ENCODE measurements at regions not wholly inside any gene's neighbourhood (a gene's known extent, or its start where the extent isn't known, plus 50 kb on each side); places are given as distances from the start of the nearest gene placed in this dataset.

DNA sequence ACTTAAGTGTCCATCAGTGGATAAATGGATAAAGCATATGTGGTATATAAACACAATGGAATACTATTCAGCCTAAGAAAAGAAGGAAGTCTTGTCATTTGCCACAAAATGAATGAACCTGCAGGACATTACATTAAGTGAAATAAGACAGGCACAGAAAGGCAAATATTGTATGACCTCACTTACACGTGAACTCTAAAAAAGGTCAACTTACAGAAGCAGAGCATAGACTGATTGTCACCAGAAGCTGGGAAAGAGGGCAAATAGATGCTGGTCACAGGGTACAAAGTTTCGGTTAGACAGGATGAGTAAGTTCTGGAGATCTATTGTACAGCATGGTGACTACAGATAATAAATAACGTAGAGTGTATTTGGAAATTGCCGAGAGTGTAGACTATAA lies 247.7 kb downstream of the RAB28 start:
- TF ChIP-seq, protein P1, sequence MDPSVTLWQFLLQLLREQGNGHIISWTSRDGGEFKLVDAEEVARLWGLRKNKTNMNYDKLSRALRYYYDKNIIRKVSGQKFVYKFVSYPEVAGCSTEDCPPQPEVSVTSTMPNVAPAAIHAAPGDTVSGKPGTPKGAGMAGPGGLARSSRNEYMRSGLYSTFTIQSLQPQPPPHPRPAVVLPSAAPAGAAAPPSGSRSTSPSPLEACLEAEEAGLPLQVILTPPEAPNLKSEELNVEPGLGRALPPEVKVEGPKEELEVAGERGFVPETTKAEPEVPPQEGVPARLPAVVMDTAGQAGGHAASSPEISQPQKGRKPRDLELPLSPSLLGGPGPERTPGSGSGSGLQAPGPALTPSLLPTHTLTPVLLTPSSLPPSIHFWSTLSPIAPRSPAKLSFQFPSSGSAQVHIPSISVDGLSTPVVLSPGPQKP (IDR thresholded peaks at IDR 0.05; ENCODE audit: borderline replicate concordance, low read depth, low read length), result no peak
- TF ChIP-seq POLR2A (IDR thresholded peaks at IDR 0.05; ENCODE audit: low read depth, low read length) (no peak), SMC3 (IDR thresholded peaks at IDR 0.05; ENCODE audit: low read depth, low read length) (no peak), MAZ (IDR thresholded peaks at IDR 0.05; ENCODE audit: borderline replicate concordance, low read depth, low read length) (no peak), NFE2L2 (IDR thresholded peaks at IDR 0.05; ENCODE audit: low read depth, low read length) (no peak), RAD21 (IDR thresholded peaks at IDR 0.05; ENCODE audit: low read length) (no peak), CEBPB (IDR thresholded peaks at IDR 0.05; ENCODE audit: low read depth, low read length) (no peak), RCOR1 (IDR thresholded peaks at IDR 0.05; ENCODE audit: insufficient replicate concordance, low read length) (no peak), MAFK (IDR thresholded peaks at IDR 0.05; ENCODE audit: low read depth, low read length) (no peak), RFX5 (IDR thresholded peaks at IDR 0.05; ENCODE audit: low read depth, low read length) (no peak)
- TF ChIP-seq, protein P2, sequence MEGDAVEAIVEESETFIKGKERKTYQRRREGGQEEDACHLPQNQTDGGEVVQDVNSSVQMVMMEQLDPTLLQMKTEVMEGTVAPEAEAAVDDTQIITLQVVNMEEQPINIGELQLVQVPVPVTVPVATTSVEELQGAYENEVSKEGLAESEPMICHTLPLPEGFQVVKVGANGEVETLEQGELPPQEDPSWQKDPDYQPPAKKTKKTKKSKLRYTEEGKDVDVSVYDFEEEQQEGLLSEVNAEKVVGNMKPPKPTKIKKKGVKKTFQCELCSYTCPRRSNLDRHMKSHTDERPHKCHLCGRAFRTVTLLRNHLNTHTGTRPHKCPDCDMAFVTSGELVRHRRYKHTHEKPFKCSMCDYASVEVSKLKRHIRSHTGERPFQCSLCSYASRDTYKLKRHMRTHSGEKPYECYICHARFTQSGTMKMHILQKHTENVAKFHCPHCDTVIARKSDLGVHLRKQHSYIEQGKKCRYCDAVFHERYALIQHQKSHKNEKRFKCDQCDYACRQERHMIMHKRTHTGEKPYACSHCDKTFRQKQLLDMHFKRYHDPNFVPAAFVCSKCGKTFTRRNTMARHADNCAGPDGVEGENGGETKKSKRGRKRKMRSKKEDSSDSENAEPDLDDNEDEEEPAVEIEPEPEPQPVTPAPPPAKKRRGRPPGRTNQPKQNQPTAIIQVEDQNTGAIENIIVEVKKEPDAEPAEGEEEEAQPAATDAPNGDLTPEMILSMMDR (conservative IDR thresholded peaks at IDR 0.05; ENCODE audit: low read depth, low read length), result no peak
- TF ChIP-seq, protein P3, sequence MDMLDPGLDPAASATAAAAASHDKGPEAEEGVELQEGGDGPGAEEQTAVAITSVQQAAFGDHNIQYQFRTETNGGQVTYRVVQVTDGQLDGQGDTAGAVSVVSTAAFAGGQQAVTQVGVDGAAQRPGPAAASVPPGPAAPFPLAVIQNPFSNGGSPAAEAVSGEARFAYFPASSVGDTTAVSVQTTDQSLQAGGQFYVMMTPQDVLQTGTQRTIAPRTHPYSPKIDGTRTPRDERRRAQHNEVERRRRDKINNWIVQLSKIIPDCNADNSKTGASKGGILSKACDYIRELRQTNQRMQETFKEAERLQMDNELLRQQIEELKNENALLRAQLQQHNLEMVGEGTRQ (IDR thresholded peaks at IDR 0.05; ENCODE audit: low read depth, low read length), result no peak
